Natural killer cell (primary cell): ENCODE measurements at regions not wholly inside any gene's neighbourhood (a gene's known extent, or its start where the extent isn't known, plus 50 kb on each side); places are given as distances from the start of the nearest gene placed in this dataset.

Experiments used
- ATAC-seq, 3 donors: fragments of 150-1000 bp in 2 of 3; fragments of 200-7000 bp in 1 of 3; cut with Tn5 transposase; 1 replicate in 1 of 3; 2 replicates in 2 of 3; pipeline ENCODE4 v1.10.0; 2021; ENCODE audit warnings: mild to moderate bottlenecking in 2 of 3, moderate library complexity in 2 of 3
- DNase-seq, 2 donors: peaks; one replicate each; pipeline versions ENCODE4 v3.0.0 to v3.0.0-alpha.2; 2013 to 2021; ENCODE audit warnings: mixed read lengths in 1 of 2
- H3K27ac ChIP-seq: one replicate; pipeline ENCODE4 v1.5.1; 2013; ENCODE audit warnings: mild to moderate bottlenecking, low read length
- H3K27me3 ChIP-seq: one replicate; pipeline ENCODE4 v1.6.1; 2013; ENCODE audit warnings: low read length; ENCODE audit not compliant: control insufficient read depth, insufficient read depth
- H3K36me3 ChIP-seq: one replicate; pipeline ENCODE4 v1.6.1; 2013; ENCODE audit warnings: low read length; ENCODE audit not compliant: control insufficient read depth, insufficient read depth
- H3K4me1 ChIP-seq: one replicate; pipeline ENCODE4 v1.6.1; 2013; ENCODE audit warnings: low read length; ENCODE audit not compliant: control insufficient read depth, insufficient read depth
- H3K4me3 ChIP-seq: one replicate; pipeline ENCODE4 v1.5.1; 2013; ENCODE audit warnings: low read length
- H3K9me3 ChIP-seq: one replicate; pipeline ENCODE4 v1.6.1; 2013; ENCODE audit warnings: low read length; ENCODE audit not compliant: control insufficient read depth, insufficient read depth
- H3K27ac Mint-ChIP-seq, 2 donors: one replicate each; pipeline ENCODE4 v1.8.0; 2022; ENCODE audit warnings: mild to moderate bottlenecking in 2 of 2, mixed read lengths in 2 of 2, moderate library complexity in 1 of 2
- H3K27me3 Mint-ChIP-seq, 2 donors: one replicate each; pipeline ENCODE4 v1.8.0; 2022; ENCODE audit warnings: low read depth in 2 of 2, mixed read lengths in 2 of 2
- H3K36me3 Mint-ChIP-seq: one replicate; pipeline ENCODE4 v1.8.0; 2022; ENCODE audit warnings: mixed read lengths
- H3K4me1 Mint-ChIP-seq, 2 donors: one replicate each; pipeline ENCODE4 v1.8.0; 2022; ENCODE audit warnings: mixed read lengths in 2 of 2
- H3K4me3 Mint-ChIP-seq: one replicate; pipeline ENCODE4 v1.8.0; 2022; ENCODE audit warnings: mild to moderate bottlenecking, moderate library complexity, mixed read lengths
- H3K9me3 Mint-ChIP-seq, 2 donors: one replicate each; pipeline ENCODE4 v1.8.0; 2022; ENCODE audit warnings: mixed read lengths in 2 of 2
- WGBS: methylation state at CpG from one replicate; pipeline ENCODE4 v1.1.7; 2013; ENCODE audit warnings: missing lambda C conversion rate; ENCODE audit not compliant: insufficient coverage; 5-methylcytosine and 5-hydroxymethylcytosine counted together
- intact Hi-C: fragments of 100-400 bp; cut with micrococcal nuclease; formaldehyde crosslinking; loops from one replicate; pipeline ENCODE4 v1.14.2; 2022
- TF ChIP-seq, protein P1 (sequence below): fragments of 200-600 bp; IDR thresholded peaks from one replicate; pipeline ENCODE4 v1.8.0; 2022; ENCODE audit warnings: antibody characterized with exemption

GRCh38 chr4:53959343-53960120 is 104.9 kb downstream of the CHIC2 start:
- no peaks in the 10 kb centered on the region for H3K36me3 Mint-ChIP-seq
- intact Hi-C loops = no loop called here
- Histone ChIP-seq H3K9me3 (no peaks in the 10 kb centered on the region), H3K27me3 (no peaks in the 10 kb centered on the region), H3K4me3 (no peak overlapping the region), H3K4me1 (no peaks in the 10 kb centered on the region), H3K36me3 (no peaks in the 10 kb centered on the region), H3K27ac (no peak overlapping the region)
- no peak overlapping the region for H3K27ac Mint-ChIP-seq
- H3K4me3 Mint-ChIP-seq = no peak overlapping the region
- no peaks in the 10 kb centered on the region for H3K4me1 Mint-ChIP-seq
- ATAC-seq (no peak), DNase-seq (no peak)
- WGBS = 88% methylated on average over 14 of the region's 16 CpGs
- TF ChIP-seq, protein P1, sequence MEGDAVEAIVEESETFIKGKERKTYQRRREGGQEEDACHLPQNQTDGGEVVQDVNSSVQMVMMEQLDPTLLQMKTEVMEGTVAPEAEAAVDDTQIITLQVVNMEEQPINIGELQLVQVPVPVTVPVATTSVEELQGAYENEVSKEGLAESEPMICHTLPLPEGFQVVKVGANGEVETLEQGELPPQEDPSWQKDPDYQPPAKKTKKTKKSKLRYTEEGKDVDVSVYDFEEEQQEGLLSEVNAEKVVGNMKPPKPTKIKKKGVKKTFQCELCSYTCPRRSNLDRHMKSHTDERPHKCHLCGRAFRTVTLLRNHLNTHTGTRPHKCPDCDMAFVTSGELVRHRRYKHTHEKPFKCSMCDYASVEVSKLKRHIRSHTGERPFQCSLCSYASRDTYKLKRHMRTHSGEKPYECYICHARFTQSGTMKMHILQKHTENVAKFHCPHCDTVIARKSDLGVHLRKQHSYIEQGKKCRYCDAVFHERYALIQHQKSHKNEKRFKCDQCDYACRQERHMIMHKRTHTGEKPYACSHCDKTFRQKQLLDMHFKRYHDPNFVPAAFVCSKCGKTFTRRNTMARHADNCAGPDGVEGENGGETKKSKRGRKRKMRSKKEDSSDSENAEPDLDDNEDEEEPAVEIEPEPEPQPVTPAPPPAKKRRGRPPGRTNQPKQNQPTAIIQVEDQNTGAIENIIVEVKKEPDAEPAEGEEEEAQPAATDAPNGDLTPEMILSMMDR = no peak
- H3K27me3 Mint-ChIP-seq = no peaks in the 10 kb centered on the region
- H3K9me3 Mint-ChIP-seq = no peaks in the 10 kb centered on the region

DNA sequence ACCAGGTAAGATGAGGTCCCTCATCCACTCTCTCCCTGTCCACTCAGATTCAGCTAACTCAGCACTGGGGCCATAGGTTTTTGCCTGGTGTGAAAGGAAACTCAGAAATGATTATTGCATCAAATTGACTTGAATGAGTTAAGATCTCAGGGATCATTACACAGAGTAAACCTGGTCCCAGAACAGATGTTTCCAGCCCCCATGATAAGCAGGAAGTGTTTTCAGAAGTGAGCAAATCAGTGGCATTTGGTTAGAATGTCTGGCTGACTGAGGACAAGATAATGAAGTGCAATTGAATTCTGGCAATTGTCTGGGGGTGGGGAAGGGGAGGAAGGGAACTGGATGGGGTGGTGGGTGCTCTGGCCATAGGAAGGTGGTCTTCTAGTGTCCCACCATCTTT is 108.0 kb downstream of the CHIC2 start:
- H3K27me3 Mint-ChIP-seq = no peaks in the 10 kb centered on the region
- no peaks in the 10 kb centered on the region for H3K9me3 Mint-ChIP-seq
- TF ChIP-seq, protein P1 = no peak
- Histone ChIP-seq H3K9me3 (no peaks in the 10 kb centered on the region), H3K27ac (no peak overlapping the region), H3K4me3 (no peak overlapping the region), H3K4me1 (no peaks in the 10 kb centered on the region), H3K27me3 (no peaks in the 10 kb centered on the region), H3K36me3 (no peaks in the 10 kb centered on the region)
- ATAC-seq (no peak), DNase-seq (no peak)
- no peak overlapping the region for H3K4me3 Mint-ChIP-seq
- no peaks in the 10 kb centered on the region for H3K4me1 Mint-ChIP-seq
- intact Hi-C loops = no loop called here
- no peaks in the 10 kb centered on the region for H3K36me3 Mint-ChIP-seq
- H3K27ac Mint-ChIP-seq = no peak overlapping the region

DNA sequence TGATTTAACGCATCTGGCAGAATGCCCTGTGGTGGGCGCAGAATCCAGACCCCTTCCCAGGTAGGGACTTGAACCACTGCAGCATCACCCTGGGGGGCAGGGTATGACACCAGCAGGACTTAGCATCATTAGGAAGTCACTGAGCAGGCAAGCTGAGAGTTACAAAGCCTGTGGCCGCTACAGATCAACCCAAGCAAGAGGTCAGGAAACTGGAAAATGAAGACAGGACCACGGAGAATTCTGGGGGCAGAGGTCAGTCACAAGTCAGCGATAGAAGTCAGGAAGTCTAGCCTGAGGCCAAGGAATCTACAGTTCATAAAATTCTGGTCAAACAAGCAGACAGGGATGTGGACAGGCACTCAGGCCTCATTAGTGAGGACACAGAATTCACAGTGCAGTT is 108.4 kb downstream of the CHIC2 start:
- H3K36me3 ChIP-seq = no peaks in the 10 kb centered on the region
- H3K9me3 Mint-ChIP-seq = no peaks in the 10 kb centered on the region
- H3K4me3 ChIP-seq = no peak overlapping the region
- 92% methylated on average over 5 of the region's 5 CpGs for WGBS
- no peaks in the 10 kb centered on the region for H3K27me3 ChIP-seq
- intact Hi-C loops = no loop called here
- no peaks in the 10 kb centered on the region for H3K9me3 ChIP-seq
- no peak overlapping the region for H3K27ac Mint-ChIP-seq
- no peaks in the 10 kb centered on the region for H3K36me3 Mint-ChIP-seq
- H3K27me3 Mint-ChIP-seq = no peaks in the 10 kb centered on the region
- no peak overlapping the region for H3K27ac ChIP-seq
- DNase-seq (no peak), ATAC-seq (no peak)
- no peaks in the 10 kb centered on the region for H3K4me1 ChIP-seq
- H3K4me3 Mint-ChIP-seq = no peak overlapping the region
- TF ChIP-seq, protein P1 = no peak
- no peaks in the 10 kb centered on the region for H3K4me1 Mint-ChIP-seq

- Mint-ChIP-seq H3K27me3 (no peaks in the 10 kb centered on the region), H3K36me3 (no peaks in the 10 kb centered on the region), H3K9me3 (no peaks in the 10 kb centered on the region), H3K4me1 (no peaks in the 10 kb centered on the region), H3K4me3 (no peak overlapping the region), H3K27ac (no peak overlapping the region)
- Histone ChIP-seq H3K4me3 (no peak overlapping the region), H3K27me3 (no peaks in the 10 kb centered on the region), H3K36me3 (no peaks in the 10 kb centered on the region), H3K27ac (no peak overlapping the region), H3K4me1 (no peaks in the 10 kb centered on the region), H3K9me3 (no peaks in the 10 kb centered on the region)
- no peak for DNase-seq
- 87% methylated on average over 4 of the region's 4 CpGs for whole genome bisulfite sequencing
- intact Hi-C loops = no loop called here
- TF ChIP-seq, protein P1 = no peak
- ATAC-seq = no peak
Observed at GRCh38 chr4:53951414-53951813, 113.0 kb downstream of the CHIC2 start.
